Liver (tissue), 3 donors: ENCODE measurements at regions not wholly inside any gene's neighbourhood (a gene's known extent, or its start where the extent isn't known, plus 50 kb on each side); places are given as distances from the start of the nearest gene placed in this dataset.

Experiments
- EGR1 ChIP-seq, 2 donors: IDR thresholded peaks; 2 replicates each; pipeline ENCODE4 v1.6.1; 2016 to 2018; ENCODE audit warnings: antibody characterized with exemption in 2 of 2, low read depth in 2 of 2
- FOXA1 ChIP-seq: IDR thresholded peaks from 2 replicates; pipeline ENCODE4 v1.6.1; 2016; ENCODE audit warnings: antibody characterized with exemption
- GABPA ChIP-seq, 2 donors: IDR thresholded peaks in 1 of 2; conservative IDR thresholded peaks in 1 of 2; 2 replicates each; pipeline ENCODE4 v1.6.1; 2016; ENCODE audit warnings: antibody characterized with exemption in 2 of 2, mild to moderate bottlenecking in 1 of 2, moderate library complexity in 1 of 2
- JUND ChIP-seq, 2 donors: IDR thresholded peaks; 2 replicates each; pipeline ENCODE4 v1.6.1; 2016; ENCODE audit warnings: antibody characterized with exemption in 2 of 2
- NR2F2 ChIP-seq: IDR thresholded peaks from 2 replicates; pipeline ENCODE4 v1.6.1; 2016; ENCODE audit warnings: antibody characterized with exemption
- RAD21 ChIP-seq, 2 donors: IDR thresholded peaks; 2 replicates each; pipeline ENCODE4 v1.6.1; 2016; ENCODE audit warnings: antibody characterized with exemption in 2 of 2, mild to moderate bottlenecking in 2 of 2
- RXRA ChIP-seq, 2 donors: IDR thresholded peaks; 2 replicates each; pipeline ENCODE4 v1.6.1; 2017 to 2018; ENCODE audit warnings: antibody characterized with exemption in 2 of 2, mild to moderate bottlenecking in 1 of 2
- SP1 ChIP-seq: IDR thresholded peaks from 2 replicates; pipeline ENCODE4 v1.6.1; 2018; ENCODE audit warnings: antibody characterized with exemption, mild to moderate bottlenecking
- TAF1 ChIP-seq: conservative IDR thresholded peaks from 2 replicates; pipeline ENCODE4 v1.6.1; 2016; ENCODE audit warnings: antibody characterized with exemption, mild to moderate bottlenecking
- YY1 ChIP-seq: IDR thresholded peaks from 2 replicates; pipeline ENCODE4 v1.6.1; 2016; ENCODE audit warnings: antibody characterized with exemption, mild to moderate bottlenecking
- TF ChIP-seq, protein P1 (sequence below): fragments of 150-350 bp; IDR thresholded peaks from 2 replicates; pipeline ENCODE4 v1.5.1; 2017; ENCODE audit warnings: improper control_type of control experiment, low read depth, low read length; ENCODE audit not compliant: missing input control
- TF ChIP-seq, protein P2 (sequence below): IDR thresholded peaks from 2 replicates; pipeline ENCODE4 v1.6.1; 2016; ENCODE audit warnings: antibody characterized with exemption
- TF ChIP-seq, protein P3 (sequence below): IDR thresholded peaks from 2 replicates; pipeline ENCODE4 v1.6.1; 2016; ENCODE audit warnings: antibody characterized with exemption
- TF ChIP-seq, protein P4 (sequence below): IDR thresholded peaks from 2 replicates; pipeline ENCODE4 v1.6.1; 2016; ENCODE audit warnings: antibody characterized with exemption, mild to moderate bottlenecking
- donor health status: healthy.
- donor health status: healthy.

DNA sequence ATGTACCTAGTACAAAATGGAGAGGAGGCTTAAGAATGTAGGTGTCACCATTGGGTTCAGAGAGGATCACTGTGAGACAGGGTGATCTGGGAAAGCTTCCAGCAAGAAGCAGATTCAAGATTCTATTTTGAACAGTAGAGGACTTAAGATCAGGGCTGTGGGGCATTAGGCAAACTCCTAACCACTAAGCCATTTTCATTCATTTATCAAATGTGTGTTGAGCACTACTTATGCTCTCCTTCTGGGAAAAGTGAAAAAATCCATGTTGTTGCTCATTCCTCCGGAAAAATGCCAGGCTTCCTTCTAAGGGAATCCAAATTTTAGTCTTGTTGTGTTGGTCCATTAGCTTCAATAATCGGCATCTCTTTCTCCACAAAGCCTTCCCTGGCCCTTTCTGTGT, 163.4 kb downstream of the NUAK1 start:
- TF ChIP-seq, protein P1, sequence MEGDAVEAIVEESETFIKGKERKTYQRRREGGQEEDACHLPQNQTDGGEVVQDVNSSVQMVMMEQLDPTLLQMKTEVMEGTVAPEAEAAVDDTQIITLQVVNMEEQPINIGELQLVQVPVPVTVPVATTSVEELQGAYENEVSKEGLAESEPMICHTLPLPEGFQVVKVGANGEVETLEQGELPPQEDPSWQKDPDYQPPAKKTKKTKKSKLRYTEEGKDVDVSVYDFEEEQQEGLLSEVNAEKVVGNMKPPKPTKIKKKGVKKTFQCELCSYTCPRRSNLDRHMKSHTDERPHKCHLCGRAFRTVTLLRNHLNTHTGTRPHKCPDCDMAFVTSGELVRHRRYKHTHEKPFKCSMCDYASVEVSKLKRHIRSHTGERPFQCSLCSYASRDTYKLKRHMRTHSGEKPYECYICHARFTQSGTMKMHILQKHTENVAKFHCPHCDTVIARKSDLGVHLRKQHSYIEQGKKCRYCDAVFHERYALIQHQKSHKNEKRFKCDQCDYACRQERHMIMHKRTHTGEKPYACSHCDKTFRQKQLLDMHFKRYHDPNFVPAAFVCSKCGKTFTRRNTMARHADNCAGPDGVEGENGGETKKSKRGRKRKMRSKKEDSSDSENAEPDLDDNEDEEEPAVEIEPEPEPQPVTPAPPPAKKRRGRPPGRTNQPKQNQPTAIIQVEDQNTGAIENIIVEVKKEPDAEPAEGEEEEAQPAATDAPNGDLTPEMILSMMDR: no peak
- TF ChIP-seq RAD21 (IDR thresholded peaks at IDR 0.05) (no peak), GABPA (IDR thresholded peaks at IDR 0.05 in 1 of 2, conservative IDR thresholded peaks at IDR 0.05 in 1 of 2) (no peak), JUND (IDR thresholded peaks at IDR 0.05) (no peak), YY1 (no peak), EGR1 (IDR thresholded peaks at IDR 0.05; ENCODE audit: low read depth in 2 of 2) (no peak), TAF1 (no peak), SP1 (no peak), RXRA (IDR thresholded peaks at IDR 0.05) (no peak), FOXA1 (no peak), NR2F2 (no peak)
- TF ChIP-seq, protein P2, sequence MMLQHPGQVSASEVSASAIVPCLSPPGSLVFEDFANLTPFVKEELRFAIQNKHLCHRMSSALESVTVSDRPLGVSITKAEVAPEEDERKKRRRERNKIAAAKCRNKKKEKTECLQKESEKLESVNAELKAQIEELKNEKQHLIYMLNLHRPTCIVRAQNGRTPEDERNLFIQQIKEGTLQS: no peak
- TF ChIP-seq, protein P3, sequence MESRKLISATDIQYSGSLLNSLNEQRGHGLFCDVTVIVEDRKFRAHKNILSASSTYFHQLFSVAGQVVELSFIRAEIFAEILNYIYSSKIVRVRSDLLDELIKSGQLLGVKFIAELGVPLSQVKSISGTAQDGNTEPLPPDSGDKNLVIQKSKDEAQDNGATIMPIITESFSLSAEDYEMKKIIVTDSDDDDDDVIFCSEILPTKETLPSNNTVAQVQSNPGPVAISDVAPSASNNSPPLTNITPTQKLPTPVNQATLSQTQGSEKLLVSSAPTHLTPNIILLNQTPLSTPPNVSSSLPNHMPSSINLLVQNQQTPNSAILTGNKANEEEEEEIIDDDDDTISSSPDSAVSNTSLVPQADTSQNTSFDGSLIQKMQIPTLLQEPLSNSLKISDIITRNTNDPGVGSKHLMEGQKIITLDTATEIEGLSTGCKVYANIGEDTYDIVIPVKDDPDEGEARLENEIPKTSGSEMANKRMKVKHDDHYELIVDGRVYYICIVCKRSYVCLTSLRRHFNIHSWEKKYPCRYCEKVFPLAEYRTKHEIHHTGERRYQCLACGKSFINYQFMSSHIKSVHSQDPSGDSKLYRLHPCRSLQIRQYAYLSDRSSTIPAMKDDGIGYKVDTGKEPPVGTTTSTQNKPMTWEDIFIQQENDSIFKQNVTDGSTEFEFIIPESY: no peak
- TF ChIP-seq, protein P4, sequence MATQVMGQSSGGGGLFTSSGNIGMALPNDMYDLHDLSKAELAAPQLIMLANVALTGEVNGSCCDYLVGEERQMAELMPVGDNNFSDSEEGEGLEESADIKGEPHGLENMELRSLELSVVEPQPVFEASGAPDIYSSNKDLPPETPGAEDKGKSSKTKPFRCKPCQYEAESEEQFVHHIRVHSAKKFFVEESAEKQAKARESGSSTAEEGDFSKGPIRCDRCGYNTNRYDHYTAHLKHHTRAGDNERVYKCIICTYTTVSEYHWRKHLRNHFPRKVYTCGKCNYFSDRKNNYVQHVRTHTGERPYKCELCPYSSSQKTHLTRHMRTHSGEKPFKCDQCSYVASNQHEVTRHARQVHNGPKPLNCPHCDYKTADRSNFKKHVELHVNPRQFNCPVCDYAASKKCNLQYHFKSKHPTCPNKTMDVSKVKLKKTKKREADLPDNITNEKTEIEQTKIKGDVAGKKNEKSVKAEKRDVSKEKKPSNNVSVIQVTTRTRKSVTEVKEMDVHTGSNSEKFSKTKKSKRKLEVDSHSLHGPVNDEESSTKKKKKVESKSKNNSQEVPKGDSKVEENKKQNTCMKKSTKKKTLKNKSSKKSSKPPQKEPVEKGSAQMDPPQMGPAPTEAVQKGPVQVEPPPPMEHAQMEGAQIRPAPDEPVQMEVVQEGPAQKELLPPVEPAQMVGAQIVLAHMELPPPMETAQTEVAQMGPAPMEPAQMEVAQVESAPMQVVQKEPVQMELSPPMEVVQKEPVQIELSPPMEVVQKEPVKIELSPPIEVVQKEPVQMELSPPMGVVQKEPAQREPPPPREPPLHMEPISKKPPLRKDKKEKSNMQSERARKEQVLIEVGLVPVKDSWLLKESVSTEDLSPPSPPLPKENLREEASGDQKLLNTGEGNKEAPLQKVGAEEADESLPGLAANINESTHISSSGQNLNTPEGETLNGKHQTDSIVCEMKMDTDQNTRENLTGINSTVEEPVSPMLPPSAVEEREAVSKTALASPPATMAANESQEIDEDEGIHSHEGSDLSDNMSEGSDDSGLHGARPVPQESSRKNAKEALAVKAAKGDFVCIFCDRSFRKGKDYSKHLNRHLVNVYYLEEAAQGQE: no peak
